OCI-LY7 (cell line): ENCODE measurements at regions not wholly inside any gene's neighbourhood (a gene's known extent, or its start where the extent isn't known, plus 50 kb on each side); places are given as distances from the start of the nearest gene placed in this dataset.

Experiments used
- BruUV-seq: library from RNA; stranded (reverse); fragments of 400-500 nt; replicated peaks from 2 replicates; lab custom pipeline; 2021; lab: Mats Ljungman, UMichigan
- CTCF ChIA-PET: fragments of 300-600 bp; sonication (Branson Sonifier 250); formaldehyde crosslinking; loops from one replicate; lab custom pipeline; 2022; ENCODE audit warnings: antibody characterized with exemption; ENCODE audit not compliant: unreplicated experiment; lab: Charles Lee
- POLR2A ChIA-PET: fragments of 300-600 bp; sonication (Branson Sonifier 250); formaldehyde crosslinking; loops from one replicate; lab custom pipeline; 2022; ENCODE audit warnings: antibody characterized with exemption; lab: Charles Lee
- DNase-seq: peaks from one replicate; pipeline ENCODE4 v3.0.0-alpha.2; 2015; ENCODE audit warnings: low spot score
- H2AFZ ChIP-seq: fragments of 200-600 bp; sonication (generic), shearing (Covaris generic); 2 replicates; pipeline ENCODE4 v1.6.1; 2014; ENCODE audit warnings: mild to moderate bottlenecking, antibody characterized with exemption, low read length, moderate library complexity
- H3K27ac ChIP-seq: fragments of 200-600 bp; sonication (generic); 2 replicates; pipeline ENCODE4 v1.5.1; 2014; ENCODE audit warnings: mixed run types, low read depth, mild to moderate bottlenecking, moderate library complexity, low read length, inconsistent platforms; ENCODE audit not compliant: poor library complexity, severe bottlenecking
- H3K36me3 ChIP-seq: fragments of 200-600 bp; sonication (generic); 2 replicates; pipeline ENCODE4 v1.6.1; 2014; ENCODE audit warnings: mild to moderate bottlenecking, antibody characterized with exemption, low read length, moderate library complexity, mixed read lengths; ENCODE audit not compliant: insufficient read depth
- H3K4me1 ChIP-seq: fragments of 200-600 bp; sonication (generic); 2 replicates; pipeline ENCODE4 v1.5.1; 2014; ENCODE audit warnings: mild to moderate bottlenecking, low read length; ENCODE audit not compliant: insufficient read depth, poor library complexity, severe bottlenecking
- H3K4me2 ChIP-seq: fragments of 200-600 bp; sonication (generic); 2 replicates; pipeline ENCODE4 v1.6.1; 2014; ENCODE audit warnings: mild to moderate bottlenecking, low read length
- H3K4me3 ChIP-seq: fragments of 200-600 bp; sonication (generic); 2 replicates; pipeline ENCODE4 v1.5.1; 2014; ENCODE audit warnings: mild to moderate bottlenecking, low read depth, low read length; ENCODE audit not compliant: poor library complexity, severe bottlenecking
- H3K79me2 ChIP-seq: fragments of 200-600 bp; sonication (generic); 2 replicates; pipeline ENCODE4 v1.6.1; 2016; ENCODE audit warnings: low read depth, mild to moderate bottlenecking, low read length, moderate library complexity, mixed read lengths; ENCODE audit not compliant: insufficient read depth
- H3K9me2 ChIP-seq: fragments of 200-600 bp; sonication (generic); 2 replicates; pipeline ENCODE4 v1.6.1; 2016; ENCODE audit warnings: mild to moderate bottlenecking, low read length, mixed read lengths; ENCODE audit not compliant: insufficient read depth
- H3K9me3 ChIP-seq: fragments of 200-600 bp; sonication (generic); 2 replicates; pipeline ENCODE4 v1.6.1; 2014; ENCODE audit warnings: mild to moderate bottlenecking, mixed run types, low read length, mixed read lengths
- H4K20me1 ChIP-seq: fragments of 200-600 bp; sonication (generic); 2 replicates; pipeline ENCODE4 v1.6.1; 2014; ENCODE audit warnings: mild to moderate bottlenecking, antibody characterized with exemption, low read length, moderate library complexity, mixed read lengths; ENCODE audit not compliant: insufficient read depth
- EZH2phosphoT487 ChIP-seq: fragments of 200-600 bp; sonication (generic); IDR thresholded peaks from 2 replicates; pipeline ENCODE4 v1.6.1; 2018; ENCODE audit warnings: low read depth, borderline replicate concordance, mild to moderate bottlenecking, mixed run types, antibody characterized with exemption, low read length, moderate library complexity, mixed read lengths
- intact Hi-C: fragments of 100-400 bp; cut with micrococcal nuclease; formaldehyde crosslinking; loops from one replicate; pipeline ENCODE4 v1.10.0; 2022; ENCODE audit not compliant: unreplicated experiment
- TF ChIP-seq, protein P1 (sequence below): fragments of 200-600 bp; sonication (generic); conservative IDR thresholded peaks from 2 replicates; pipeline ENCODE4 v1.5.1; 2014; ENCODE audit warnings: mild to moderate bottlenecking, antibody characterized with exemption, low read length, moderate library complexity, mixed read lengths

DNA sequence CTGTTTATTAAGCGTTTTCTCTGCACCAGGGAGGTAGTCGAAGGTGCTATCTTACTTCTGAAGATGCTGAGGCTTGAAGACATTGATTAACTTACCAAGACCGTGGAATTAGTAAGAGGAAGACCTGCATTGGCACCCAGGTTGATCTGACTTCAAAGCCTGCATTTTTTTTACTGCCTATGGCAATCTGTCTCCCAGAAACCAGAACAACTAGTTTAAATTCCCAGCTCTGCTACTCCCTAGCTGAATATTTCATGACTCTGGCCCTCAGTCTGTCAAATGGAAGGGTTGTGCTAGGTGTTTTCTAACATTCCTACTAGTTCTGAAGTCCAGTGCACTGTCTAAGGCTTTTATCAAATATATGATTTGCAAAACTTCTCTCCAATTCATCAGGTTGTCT lies 52.0 kb upstream of the GRAMD1B start:
- Histone ChIP-seq H3K79me2 (no peaks in the 10 kb centered on the region), H3K36me3 (no peaks in the 10 kb centered on the region), H3K9me2 (no peaks in the 10 kb centered on the region), H3K27ac (no peak overlapping the region), H3K4me1 (peaks cover 9% of the 10 kb centered on the region), H2AFZ (no peak overlapping the region), H3K4me2 (no peak overlapping the region), H3K9me3 (no peaks in the 10 kb centered on the region), H3K4me3 (no peak overlapping the region), H4K20me1 (no peaks in the 10 kb centered on the region)
- no TSS peak for BruUV-seq
- no peak for DNase-seq
- TF ChIP-seq, protein P1, sequence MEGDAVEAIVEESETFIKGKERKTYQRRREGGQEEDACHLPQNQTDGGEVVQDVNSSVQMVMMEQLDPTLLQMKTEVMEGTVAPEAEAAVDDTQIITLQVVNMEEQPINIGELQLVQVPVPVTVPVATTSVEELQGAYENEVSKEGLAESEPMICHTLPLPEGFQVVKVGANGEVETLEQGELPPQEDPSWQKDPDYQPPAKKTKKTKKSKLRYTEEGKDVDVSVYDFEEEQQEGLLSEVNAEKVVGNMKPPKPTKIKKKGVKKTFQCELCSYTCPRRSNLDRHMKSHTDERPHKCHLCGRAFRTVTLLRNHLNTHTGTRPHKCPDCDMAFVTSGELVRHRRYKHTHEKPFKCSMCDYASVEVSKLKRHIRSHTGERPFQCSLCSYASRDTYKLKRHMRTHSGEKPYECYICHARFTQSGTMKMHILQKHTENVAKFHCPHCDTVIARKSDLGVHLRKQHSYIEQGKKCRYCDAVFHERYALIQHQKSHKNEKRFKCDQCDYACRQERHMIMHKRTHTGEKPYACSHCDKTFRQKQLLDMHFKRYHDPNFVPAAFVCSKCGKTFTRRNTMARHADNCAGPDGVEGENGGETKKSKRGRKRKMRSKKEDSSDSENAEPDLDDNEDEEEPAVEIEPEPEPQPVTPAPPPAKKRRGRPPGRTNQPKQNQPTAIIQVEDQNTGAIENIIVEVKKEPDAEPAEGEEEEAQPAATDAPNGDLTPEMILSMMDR: no peak
- no peak for TF ChIP-seq EZH2phosphoT487
- POLR2A ChIA-PET: no interaction called here
- intact Hi-C loops: no loop called here
- CTCF ChIA-PET: no interaction called here

DNA sequence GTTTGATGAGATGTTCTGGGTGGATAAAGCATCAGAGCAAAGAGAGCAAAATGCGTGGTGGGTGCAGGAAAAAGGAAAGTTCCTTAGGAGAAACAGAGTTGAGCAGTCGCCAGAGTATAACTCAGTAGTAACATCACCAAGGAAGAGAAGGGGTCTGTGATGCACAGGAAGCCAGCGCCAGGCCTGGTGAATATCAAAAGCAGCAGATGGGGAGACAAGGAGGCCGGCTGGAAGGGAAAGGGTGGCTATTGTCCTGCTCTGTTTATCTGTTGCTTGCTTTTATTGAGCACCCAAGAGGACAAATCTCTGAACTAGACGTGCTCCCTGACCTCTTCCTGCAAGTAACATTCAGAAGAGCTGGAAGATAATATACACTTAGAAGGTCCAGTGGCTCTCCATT lies 52.7 kb upstream of the GRAMD1B start:
- Histone ChIP-seq H3K36me3 (no peaks in the 10 kb centered on the region), H2AFZ (no peak overlapping the region), H3K4me2 (no peak overlapping the region), H3K9me3 (no peaks in the 10 kb centered on the region), H3K79me2 (no peaks in the 10 kb centered on the region), H3K27ac (no peak overlapping the region), H4K20me1 (no peaks in the 10 kb centered on the region), H3K4me3 (no peak overlapping the region), H3K9me2 (no peaks in the 10 kb centered on the region), H3K4me1 (peaks cover 9% of the 10 kb centered on the region)
- DNase-seq: no peak
- CTCF ChIA-PET: no interaction called here
- TF ChIP-seq, protein P1: no peak
- no peak for TF ChIP-seq EZH2phosphoT487
- BruUV-seq: no TSS peak
- POLR2A ChIA-PET: no interaction called here
- intact Hi-C loops: no loop called here

DNA sequence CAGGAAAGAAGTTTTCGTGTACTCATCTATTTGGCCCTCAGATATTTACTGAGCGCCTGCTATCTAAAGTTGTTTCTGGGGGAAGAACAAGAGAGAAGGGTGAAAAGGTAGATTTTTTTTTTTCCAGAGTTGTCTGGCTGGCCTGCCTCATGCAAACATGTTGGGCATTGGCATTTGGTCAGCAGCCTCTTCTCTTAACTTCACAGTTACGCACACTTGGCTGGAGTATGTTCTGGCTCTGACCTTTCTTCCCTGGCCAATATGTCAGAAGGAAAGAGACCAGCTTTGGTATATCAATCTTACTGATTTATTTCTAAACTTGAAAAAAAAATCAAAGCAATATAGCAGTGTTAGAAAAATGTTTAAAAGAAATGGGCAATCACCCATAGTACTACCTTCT lies 54.2 kb upstream of the GRAMD1B start:
- no TSS peak for BruUV-seq
- ChIA-PET POLR2A (no interaction called here), CTCF (no interaction called here)
- Histone ChIP-seq H3K4me3 (no peak overlapping the region), H3K4me1 (peaks cover 9% of the 10 kb centered on the region), H3K36me3 (no peaks in the 10 kb centered on the region), H3K4me2 (no peak overlapping the region), H3K9me3 (no peaks in the 10 kb centered on the region), H4K20me1 (no peaks in the 10 kb centered on the region), H2AFZ (no peak overlapping the region), H3K79me2 (no peaks in the 10 kb centered on the region), H3K27ac (no peak overlapping the region), H3K9me2 (no peaks in the 10 kb centered on the region)
- TF ChIP-seq, protein P1: no peak
- TF ChIP-seq EZH2phosphoT487: no peak
- no peak for DNase-seq
- intact Hi-C loops: no loop called here
